ENCODE measurements at regions not wholly inside any gene's neighbourhood (a gene's known extent, or its start where the extent isn't known, plus 50 kb on each side); places are given as distances from the start of the nearest gene placed in this dataset.

DNA sequence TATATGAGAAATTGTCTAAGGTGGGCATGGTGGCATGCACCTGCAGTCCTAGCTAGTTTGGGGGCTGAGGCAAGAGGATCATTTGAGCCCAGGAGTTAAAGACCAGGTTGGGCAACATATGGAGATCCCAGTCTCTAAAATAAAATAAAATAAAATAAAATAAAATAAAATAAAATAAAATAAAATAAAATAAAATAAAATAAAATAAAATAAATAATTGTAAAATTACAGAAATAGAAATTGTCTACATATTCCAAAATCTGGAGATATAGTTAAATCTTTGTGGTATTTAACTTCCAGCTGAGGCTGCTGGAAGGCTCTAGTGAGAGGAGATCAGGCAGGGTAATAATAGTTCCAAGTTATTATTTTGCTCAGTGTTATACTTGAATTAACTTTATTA is 1432.1 kb upstream of the CDH2 start:
- TF ChIP-seq, protein P1, sequence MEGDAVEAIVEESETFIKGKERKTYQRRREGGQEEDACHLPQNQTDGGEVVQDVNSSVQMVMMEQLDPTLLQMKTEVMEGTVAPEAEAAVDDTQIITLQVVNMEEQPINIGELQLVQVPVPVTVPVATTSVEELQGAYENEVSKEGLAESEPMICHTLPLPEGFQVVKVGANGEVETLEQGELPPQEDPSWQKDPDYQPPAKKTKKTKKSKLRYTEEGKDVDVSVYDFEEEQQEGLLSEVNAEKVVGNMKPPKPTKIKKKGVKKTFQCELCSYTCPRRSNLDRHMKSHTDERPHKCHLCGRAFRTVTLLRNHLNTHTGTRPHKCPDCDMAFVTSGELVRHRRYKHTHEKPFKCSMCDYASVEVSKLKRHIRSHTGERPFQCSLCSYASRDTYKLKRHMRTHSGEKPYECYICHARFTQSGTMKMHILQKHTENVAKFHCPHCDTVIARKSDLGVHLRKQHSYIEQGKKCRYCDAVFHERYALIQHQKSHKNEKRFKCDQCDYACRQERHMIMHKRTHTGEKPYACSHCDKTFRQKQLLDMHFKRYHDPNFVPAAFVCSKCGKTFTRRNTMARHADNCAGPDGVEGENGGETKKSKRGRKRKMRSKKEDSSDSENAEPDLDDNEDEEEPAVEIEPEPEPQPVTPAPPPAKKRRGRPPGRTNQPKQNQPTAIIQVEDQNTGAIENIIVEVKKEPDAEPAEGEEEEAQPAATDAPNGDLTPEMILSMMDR (IDR thresholded peaks at IDR 0.05) = no peak
- TF ChIP-seq POLR2A (IDR thresholded peaks at IDR 0.05) (no peak), EP300 (IDR thresholded peaks at IDR 0.05) (no peak)
